GM06990 (cell line): ENCODE measurements at regions not wholly inside any gene's neighbourhood (a gene's known extent, or its start where the extent isn't known, plus 50 kb on each side); places are given as distances from the start of the nearest gene placed in this dataset.

Source experiments
- DNase-seq: peaks from one replicate; pipeline ENCODE4 v3.0.0-alpha.2; 2011; ENCODE audit not compliant: insufficient read length; ENCODE audit errors: extremely low read depth
- H3K27me3 ChIP-seq: replicated peaks from 2 replicates; pipeline ENCODE4 v1.6.0; 2011; ENCODE audit warnings: low read length; ENCODE audit not compliant: control insufficient read depth, insufficient read depth
- H3K36me3 ChIP-seq: 2 replicates; pipeline ENCODE4 v1.5.1; 2011; ENCODE audit warnings: low read length; ENCODE audit not compliant: control insufficient read depth, insufficient read depth
- H3K4me3 ChIP-seq: replicated peaks from 2 replicates; pipeline ENCODE4 v1.5.1; 2011; ENCODE audit warnings: low read depth, mild to moderate bottlenecking, control low read depth, low read length
- CTCF ChIP-seq: IDR thresholded peaks from 2 replicates; pipeline ENCODE4 v1.5.1; 2011; ENCODE audit warnings: low read length, control low read depth, mild to moderate bottlenecking, inconsistent platforms; ENCODE audit not compliant: insufficient read depth, poor library complexity, severe bottlenecking

GRCh38 chr6:23371132-23371915 is 754.7 kb upstream of the NRSN1 start:
- DNase-seq: no peak
- Histone ChIP-seq H3K4me3 (no peak overlapping the region), H3K36me3 (no peaks in the 10 kb centered on the region), H3K27me3 (no peaks in the 10 kb centered on the region)
- no peak for TF ChIP-seq CTCF

- Histone ChIP-seq H3K4me3 (no peak overlapping the region), H3K27me3 (no peaks in the 10 kb centered on the region), H3K36me3 (no peaks in the 10 kb centered on the region)
- no peak for DNase-seq
- no peak for TF ChIP-seq CTCF
Observed at GRCh38 chr6:23377830-23378229, 748.2 kb upstream of the NRSN1 start.

GRCh38 chr6:23380465-23380864 is 745.5 kb upstream of the NRSN1 start:
- no peak for TF ChIP-seq CTCF
- no peaks in the 10 kb centered on the region for H3K27me3 ChIP-seq

GRCh38 chr6:23388086-23388783 is 737.8 kb upstream of the NRSN1 start:
- TF ChIP-seq CTCF: no peak
- no peaks in the 10 kb centered on the region for H3K27me3 ChIP-seq
- H3K4me3 ChIP-seq: no peak overlapping the region
- DNase-seq: no peak
- H3K36me3 ChIP-seq: no peaks in the 10 kb centered on the region

More at GRCh38 chr6:23380465-23380864, 745.5 kb upstream of the NRSN1 start:
- no peak overlapping the region for H3K4me3 ChIP-seq
- H3K36me3 ChIP-seq: no peaks in the 10 kb centered on the region
- DNase-seq: no peak

- Histone ChIP-seq H3K4me3 (no peak overlapping the region), H3K36me3 (no peaks in the 10 kb centered on the region), H3K27me3 (no peaks in the 10 kb centered on the region)
- no peak for TF ChIP-seq CTCF
- no peak for DNase-seq
Observed at GRCh38 chr6:23389386-23389785, 736.6 kb upstream of the NRSN1 start.

- Histone ChIP-seq H3K36me3 (no peaks in the 10 kb centered on the region), H3K27me3 (no peaks in the 10 kb centered on the region), H3K4me3 (no peak overlapping the region)
- no peak for DNase-seq
- no peak for TF ChIP-seq CTCF
Observed at GRCh38 chr6:23390221-23390620, 735.8 kb upstream of the NRSN1 start.
